Right lobe of liver (tissue), 6 donors: ENCODE measurements at regions not wholly inside any gene's neighbourhood (a gene's known extent, or its start where the extent isn't known, plus 50 kb on each side); places are given as distances from the start of the nearest gene placed in this dataset.
"Not testable (repeated sequence)": the region's sequence is repeated elsewhere in the genome, so short reads cannot be mapped to it uniquely, and the experiment has no call there.

Experiments used
- ATAC-seq, 4 donors: fragments of 200-7000 bp; cut with Tn5 transposase; one replicate each; pipeline ENCODE4 v1.9.1; 2020; ENCODE audit warnings: mild to moderate bottlenecking in 4 of 4, moderate library complexity in 4 of 4
- DNase-seq, 3 donors: peaks; one replicate each; pipeline ENCODE4 v3.0.0-alpha.2; 2020
- H3K27ac ChIP-seq, 3 donors: fragments of 200-600 bp; one replicate each; pipeline ENCODE4 v1.8.0; 2022
- H3K27me3 ChIP-seq, 2 donors: fragments of 200-600 bp; one replicate each; pipeline ENCODE4 v1.8.0; 2022
- H3K36me3 ChIP-seq, 4 donors: fragments of 200-600 bp; sonication (generic) in 1 of 4; one replicate each; pipeline versions ENCODE4 v1.5.1 to v1.8.0; 2017 to 2022; ENCODE audit warnings: control low read depth in 1 of 4
- H3K4me1 ChIP-seq, 4 donors: fragments of 200-600 bp; sonication (generic) in 1 of 4; one replicate each; pipeline versions ENCODE4 v1.5.1 to v1.8.0; 2017 to 2022; ENCODE audit warnings: control low read depth in 1 of 4
- H3K4me3 ChIP-seq, 3 donors: fragments of 200-600 bp; one replicate each; pipeline ENCODE4 v1.8.0; 2022
- H3K9me3 ChIP-seq, 4 donors: fragments of 200-600 bp; sonication (generic) in 1 of 4; one replicate each; pipeline versions ENCODE4 v1.5.1 to v1.8.0; 2017 to 2022; ENCODE audit warnings: control low read depth in 1 of 4
- POLR2A ChIP-seq: fragments of 450-650 bp; IDR thresholded peaks from one replicate; pipeline ENCODE4 v1.6.1; 2017; ENCODE audit warnings: antibody characterized with exemption, mild to moderate bottlenecking
- WGBS: methylation state at CpG from one replicate; pipeline ENCODE4 v1.1.6; 2018; ENCODE audit warnings: low coverage, low lambda C conversion rate; ENCODE audit not compliant: insufficient coverage; ENCODE audit errors: missing lambda C conversion rate; 5-methylcytosine and 5-hydroxymethylcytosine counted together
- intact Hi-C, 2 donors: fragments of 100-400 bp; cut with DNase I; formaldehyde crosslinking; loops; one replicate each; pipeline versions ENCODE4 v1.11.2 to v1.14.1; 2022
- TF ChIP-seq, protein P1 (sequence below), 4 donors: fragments of 200-600 bp in 3 of 4; fragments of 450-650 bp in 1 of 4; IDR thresholded peaks; one replicate each; pipeline versions ENCODE4 v1.5.1 to v1.8.0; 2016 to 2022; ENCODE audit warnings: antibody characterized with exemption in 4 of 4, mild to moderate bottlenecking in 2 of 4
- donor health status: DM: no; HTN: yes; CAD: no.
- donor health status: DM: no; HTN: no; CAD: no.
- donor health status: DM: no; HTN: no; CAD: no.
- donor health status: DM: no; HTN: yes; CAD: no.
- donor health status: DM: no; HTN: yes; CAD: no.

DNA sequence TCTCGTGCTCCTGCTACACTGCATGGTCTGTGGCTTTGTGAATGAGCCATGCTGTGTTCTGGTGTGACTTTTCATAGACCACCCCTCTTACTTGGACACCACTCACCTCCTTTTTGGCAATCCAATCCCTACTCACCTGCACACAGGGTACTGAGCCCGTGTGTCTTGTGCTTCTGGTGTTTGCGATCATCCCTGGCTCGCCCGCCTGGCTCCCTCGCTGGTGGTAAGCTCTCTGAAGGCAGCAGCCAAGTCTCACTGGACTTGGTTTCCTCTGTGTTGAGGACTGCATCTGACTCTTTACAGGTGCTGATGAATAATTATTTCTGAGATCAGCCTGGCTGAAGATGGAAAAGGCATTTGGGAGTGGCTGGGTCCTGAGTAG is 276.8 kb downstream of the TSN start:
- intact Hi-C loops: no loop called here
- H3K36me3 ChIP-seq: no peaks in the 10 kb centered on the region
- H3K4me3 ChIP-seq: no peak overlapping the region
- no peak overlapping the region for H3K27ac ChIP-seq
- H3K27me3 ChIP-seq: no peaks in the 10 kb centered on the region
- no peak for TF ChIP-seq POLR2A
- TF ChIP-seq, protein P1, sequence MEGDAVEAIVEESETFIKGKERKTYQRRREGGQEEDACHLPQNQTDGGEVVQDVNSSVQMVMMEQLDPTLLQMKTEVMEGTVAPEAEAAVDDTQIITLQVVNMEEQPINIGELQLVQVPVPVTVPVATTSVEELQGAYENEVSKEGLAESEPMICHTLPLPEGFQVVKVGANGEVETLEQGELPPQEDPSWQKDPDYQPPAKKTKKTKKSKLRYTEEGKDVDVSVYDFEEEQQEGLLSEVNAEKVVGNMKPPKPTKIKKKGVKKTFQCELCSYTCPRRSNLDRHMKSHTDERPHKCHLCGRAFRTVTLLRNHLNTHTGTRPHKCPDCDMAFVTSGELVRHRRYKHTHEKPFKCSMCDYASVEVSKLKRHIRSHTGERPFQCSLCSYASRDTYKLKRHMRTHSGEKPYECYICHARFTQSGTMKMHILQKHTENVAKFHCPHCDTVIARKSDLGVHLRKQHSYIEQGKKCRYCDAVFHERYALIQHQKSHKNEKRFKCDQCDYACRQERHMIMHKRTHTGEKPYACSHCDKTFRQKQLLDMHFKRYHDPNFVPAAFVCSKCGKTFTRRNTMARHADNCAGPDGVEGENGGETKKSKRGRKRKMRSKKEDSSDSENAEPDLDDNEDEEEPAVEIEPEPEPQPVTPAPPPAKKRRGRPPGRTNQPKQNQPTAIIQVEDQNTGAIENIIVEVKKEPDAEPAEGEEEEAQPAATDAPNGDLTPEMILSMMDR (IDR thresholded peaks at IDR 0.05): no peak
- no peaks in the 10 kb centered on the region for H3K4me1 ChIP-seq
- ATAC-seq (no peak), DNase-seq (no peak)
- H3K9me3 ChIP-seq: no peaks in the 10 kb centered on the region
- 59% methylated on average over 6 of the region's 6 CpGs for WGBS

DNA sequence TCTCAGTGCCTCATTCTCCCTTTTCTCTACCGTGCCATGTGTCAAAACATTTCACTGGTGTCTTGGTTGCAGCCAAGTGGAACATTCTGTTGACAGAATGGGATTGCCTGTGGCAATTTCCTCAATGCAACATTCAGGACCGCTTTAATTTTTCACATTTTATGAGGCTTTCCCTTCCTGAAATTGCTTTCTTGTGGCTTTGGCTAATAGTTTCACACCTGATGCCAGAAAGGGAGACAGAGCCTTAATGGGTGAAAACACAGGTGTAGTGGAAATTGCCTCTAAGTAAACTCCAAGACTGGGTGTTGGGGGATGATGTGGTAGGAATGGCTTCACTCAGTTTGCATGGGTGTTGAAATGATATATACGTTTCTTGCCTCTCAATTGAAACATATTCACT is 278.3 kb downstream of the TSN start:
- Histone ChIP-seq H3K27me3 (no peaks in the 10 kb centered on the region), H3K4me3 (no peak overlapping the region), H3K4me1 (no peaks in the 10 kb centered on the region), H3K36me3 (no peaks in the 10 kb centered on the region), H3K9me3 (no peaks in the 10 kb centered on the region), H3K27ac (no peak overlapping the region)
- 42% methylated on average over 3 of the region's 3 CpGs for WGBS
- DNase-seq: no peak
- ATAC-seq: no peak
- intact Hi-C loops: no loop called here
- no peak for TF ChIP-seq POLR2A
- TF ChIP-seq, protein P1 (IDR thresholded peaks at IDR 0.05): no peak

DNA sequence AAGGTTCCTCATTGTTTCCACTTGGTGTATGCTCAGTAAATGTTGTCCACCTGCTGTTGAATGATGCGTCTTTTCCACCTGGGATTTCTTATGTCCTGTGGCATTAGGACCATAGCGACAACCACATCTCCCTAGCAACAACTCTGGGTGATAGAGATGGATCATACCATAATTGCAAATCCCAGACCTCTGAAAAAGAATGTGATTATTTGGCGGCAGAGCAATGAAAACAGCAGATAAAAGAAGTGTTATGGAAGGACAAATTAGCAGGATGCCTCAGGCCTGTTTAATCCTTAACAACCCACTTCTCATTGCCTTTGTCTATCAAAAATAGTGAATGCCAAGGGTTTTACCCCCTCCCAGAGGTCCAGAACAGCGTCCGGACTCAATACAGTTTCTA is 278.9 kb downstream of the TSN start:
- H3K27ac ChIP-seq: no peak overlapping the region
- WGBS: 54% methylated on average over 5 of the region's 5 CpGs
- no peaks in the 10 kb centered on the region for H3K9me3 ChIP-seq
- ATAC-seq (no peak), DNase-seq (no peak)
- H3K27me3 ChIP-seq: no peaks in the 10 kb centered on the region
- no peaks in the 10 kb centered on the region for H3K4me1 ChIP-seq
- no peaks in the 10 kb centered on the region for H3K36me3 ChIP-seq
- no peak overlapping the region for H3K4me3 ChIP-seq
- TF ChIP-seq POLR2A: no peak
- TF ChIP-seq, protein P1 (IDR thresholded peaks at IDR 0.05): no peak
- intact Hi-C loops: no loop called here

DNA sequence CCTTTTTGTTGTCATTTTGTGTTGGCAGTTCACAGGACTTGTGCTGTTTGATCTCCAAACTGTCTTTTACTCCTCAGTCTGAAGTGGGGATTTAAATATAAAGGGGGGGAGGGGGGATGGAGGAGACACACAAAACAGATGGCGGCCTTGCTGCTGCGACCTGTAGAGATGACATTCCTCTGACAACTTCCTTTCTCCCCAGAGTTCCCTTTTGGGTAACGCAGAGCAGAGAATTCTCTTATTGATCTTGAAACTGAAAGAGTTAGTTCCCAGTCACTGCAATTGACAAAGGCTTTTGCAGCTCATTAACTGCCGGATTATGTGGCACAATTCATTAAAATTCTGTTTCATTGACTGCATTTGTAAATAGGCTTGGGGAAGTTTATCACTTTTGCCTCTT is 279.3 kb downstream of the TSN start:
- Histone ChIP-seq H3K27me3 (no peaks in the 10 kb centered on the region), H3K4me3 (no peak overlapping the region), H3K4me1 (no peaks in the 10 kb centered on the region), H3K27ac (no peak overlapping the region), H3K36me3 (no peaks in the 10 kb centered on the region), H3K9me3 (no peaks in the 10 kb centered on the region)
- DNase-seq (no peak), ATAC-seq (no peak)
- TF ChIP-seq, protein P1 (IDR thresholded peaks at IDR 0.05): no peak
- no peak for TF ChIP-seq POLR2A
- intact Hi-C loops: no loop called here
- 25% methylated on average over 3 of the region's 4 CpGs for WGBS

DNA sequence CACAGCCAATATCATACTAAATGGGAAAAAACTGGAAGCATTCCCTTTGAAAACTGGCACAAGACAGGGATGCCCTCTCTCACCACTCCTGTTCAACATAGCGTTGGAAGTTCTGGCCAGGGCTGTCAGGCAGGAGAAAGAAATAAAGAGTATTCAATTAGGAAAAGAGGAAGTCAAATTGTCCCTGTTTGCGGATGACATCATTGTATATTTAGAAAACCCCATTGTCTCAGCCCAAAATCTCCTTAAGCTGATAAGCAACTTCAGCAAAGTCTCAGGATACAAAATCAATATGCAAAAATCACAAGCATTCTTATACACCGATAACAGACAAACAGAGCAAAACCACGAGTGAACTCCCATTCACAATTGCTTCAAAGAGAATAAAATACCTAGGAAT is 283.4 kb downstream of the TSN start:
- intact Hi-C loops, H3K4me1 ChIP-seq, H3K27ac ChIP-seq, H3K9me3 ChIP-seq, H3K4me3 ChIP-seq, H3K27me3 ChIP-seq, DNase-seq, ATAC-seq, H3K36me3 ChIP-seq: not testable (repeated sequence)
- WGBS: 38% methylated on average over 4 of the region's 4 CpGs
